Renal cortex interstitium (tissue), 11 donors: ENCODE measurements at regions not wholly inside any gene's neighbourhood (a gene's known extent, or its start where the extent isn't known, plus 50 kb on each side); places are given as distances from the start of the nearest gene placed in this dataset.

Experiments used
- DNase-seq, 11 donors: peaks; one replicate each; pipeline ENCODE4 v3.0.0-alpha.2; 2013; ENCODE audit warnings: low read depth in 9 of 11, low spot score in 4 of 11; ENCODE audit errors: extremely low read depth in 1 of 11

GRCh38 chr12:43069768-43070221 lies 480.2 kb upstream of the PRICKLE1 start:
- DNase-seq: no peak

- DNase-seq: no peak
Observed at GRCh38 chr12:43066471-43066870, 476.9 kb upstream of the PRICKLE1 start.

DNA sequence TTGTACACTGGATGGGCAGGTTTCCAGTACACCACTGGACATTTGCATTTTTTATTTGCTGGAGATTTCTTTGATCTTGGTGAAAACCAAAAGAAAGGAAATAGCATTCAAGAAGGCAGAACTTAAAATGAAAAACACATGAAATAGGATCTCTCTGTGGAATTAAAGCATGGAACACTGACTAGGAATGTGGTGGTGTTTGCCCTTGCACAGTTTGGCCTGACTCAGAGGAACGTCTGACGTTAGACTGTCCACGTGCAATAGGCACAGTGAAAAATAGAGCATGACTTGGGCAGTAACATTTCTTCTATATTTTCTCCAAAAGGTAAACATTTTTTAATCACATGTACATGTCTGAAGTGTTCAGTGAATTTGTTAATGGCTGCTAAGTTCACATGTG lies 474.1 kb upstream of the PRICKLE1 start:
- DNase-seq: no peak

- no peak for DNase-seq
Observed at GRCh38 chr12:43062201-43062895, 472.8 kb upstream of the PRICKLE1 start.

- DNase-seq: no peak
Observed at GRCh38 chr12:43060742-43061141, 471.2 kb upstream of the PRICKLE1 start.

GRCh38 chr12:43058616-43059015 lies 469.1 kb upstream of the PRICKLE1 start:
- no peak for DNase-seq

- no peak for DNase-seq
Observed at GRCh38 chr12:43057566-43057965, 468.0 kb upstream of the PRICKLE1 start.

- DNase-seq: no peak
Observed at GRCh38 chr12:43054085-43054484, 464.5 kb upstream of the PRICKLE1 start.

DNA sequence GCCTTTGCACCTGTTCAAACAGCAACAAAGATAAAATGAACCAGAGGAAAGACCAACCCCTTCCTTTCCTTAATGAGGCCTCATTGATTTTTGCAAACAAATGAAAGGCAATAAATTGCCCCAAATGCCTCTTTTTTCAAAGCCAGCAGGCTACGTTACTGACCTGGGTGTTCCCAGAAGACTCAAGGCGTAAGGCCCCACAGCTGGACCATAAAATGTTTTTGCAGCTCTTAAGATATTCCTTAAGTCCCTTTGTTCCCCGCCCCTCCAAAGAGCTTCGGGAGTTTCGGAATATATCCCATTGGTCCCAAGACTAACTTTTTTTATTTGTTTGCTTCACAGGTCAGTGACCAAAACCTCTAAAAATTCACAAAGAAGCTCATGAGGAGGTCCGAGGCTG lies 462.9 kb upstream of the PRICKLE1 start:
- no peak for DNase-seq

DNA sequence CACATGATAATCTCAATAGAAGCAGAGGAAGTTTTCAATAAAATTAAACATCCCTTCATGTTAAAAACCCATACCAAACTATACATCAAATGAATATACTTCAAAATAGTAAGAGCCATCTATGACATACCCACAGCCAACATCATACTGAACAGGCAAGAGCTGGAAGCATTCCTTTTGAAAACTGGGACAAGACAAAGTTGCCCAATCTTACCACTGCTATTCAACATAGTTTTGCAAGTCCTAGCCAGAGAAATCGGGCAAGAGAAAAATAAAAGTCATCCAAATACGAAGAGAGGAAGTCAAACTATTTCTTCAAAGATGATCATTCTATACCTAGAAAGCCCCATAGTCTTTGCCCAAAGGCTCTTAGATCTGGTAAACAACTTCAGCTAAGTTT lies 454.7 kb upstream of the PRICKLE1 start:
- no peak for DNase-seq

- DNase-seq: no peak
Observed at GRCh38 chr12:43038991-43039390, 449.4 kb upstream of the PRICKLE1 start.

- DNase-seq: no peak
Observed at GRCh38 chr12:43029971-43030370, 440.4 kb upstream of the PRICKLE1 start.

- no peak for DNase-seq
Observed at GRCh38 chr12:43028826-43029225, 439.3 kb upstream of the PRICKLE1 start.

DNA sequence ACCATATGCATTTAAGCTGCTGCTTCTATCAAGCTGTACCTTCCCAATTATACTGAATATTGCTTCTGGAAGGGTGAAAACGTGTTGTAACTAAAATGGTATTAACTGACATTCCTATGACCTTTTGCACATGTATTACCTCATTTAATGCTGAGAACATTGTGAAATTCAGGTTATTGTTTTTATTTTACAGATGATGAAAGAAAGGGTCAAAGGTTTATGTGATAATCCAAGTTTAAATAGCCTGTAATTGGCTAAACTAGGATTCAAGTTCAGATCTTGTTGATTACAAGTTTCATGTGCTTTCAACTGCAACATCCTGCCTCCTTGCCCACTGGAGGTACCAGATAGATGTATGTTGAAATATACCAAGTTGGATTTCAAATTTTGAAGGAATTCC lies 433.3 kb upstream of the PRICKLE1 start:
- DNase-seq: no peak

- no peak for DNase-seq
Observed at GRCh38 chr12:43015090-43015737, 425.7 kb upstream of the PRICKLE1 start.

DNA sequence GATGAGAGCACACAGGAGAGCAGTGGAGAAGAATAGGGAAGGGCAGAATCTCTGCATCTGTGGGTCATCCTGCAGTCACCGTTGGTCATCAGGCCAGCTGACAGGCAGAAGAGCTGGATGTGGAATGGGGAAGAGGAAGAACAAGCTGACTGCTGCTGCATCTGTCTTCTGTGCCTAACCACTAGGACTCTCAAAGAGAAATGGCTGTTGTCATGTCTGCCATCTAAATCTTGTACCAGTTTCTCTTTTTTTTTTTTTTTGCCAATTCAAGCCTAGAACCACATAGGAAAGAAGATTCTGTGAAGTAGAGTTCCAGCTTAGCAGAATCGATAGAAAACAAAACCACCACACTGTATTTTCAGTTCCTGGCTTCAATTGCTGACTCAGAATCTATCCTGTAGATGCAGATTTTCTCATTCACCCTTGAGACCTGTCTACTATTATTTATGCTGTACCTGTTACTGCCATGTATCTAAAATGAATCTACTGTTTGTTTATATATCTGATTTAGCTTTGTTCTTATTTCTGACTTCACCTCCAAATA lies 421.9 kb upstream of the PRICKLE1 start:
- DNase-seq: no peak

GRCh38 chr12:43009846-43010240 lies 420.3 kb upstream of the PRICKLE1 start:
- DNase-seq: no peak

DNA sequence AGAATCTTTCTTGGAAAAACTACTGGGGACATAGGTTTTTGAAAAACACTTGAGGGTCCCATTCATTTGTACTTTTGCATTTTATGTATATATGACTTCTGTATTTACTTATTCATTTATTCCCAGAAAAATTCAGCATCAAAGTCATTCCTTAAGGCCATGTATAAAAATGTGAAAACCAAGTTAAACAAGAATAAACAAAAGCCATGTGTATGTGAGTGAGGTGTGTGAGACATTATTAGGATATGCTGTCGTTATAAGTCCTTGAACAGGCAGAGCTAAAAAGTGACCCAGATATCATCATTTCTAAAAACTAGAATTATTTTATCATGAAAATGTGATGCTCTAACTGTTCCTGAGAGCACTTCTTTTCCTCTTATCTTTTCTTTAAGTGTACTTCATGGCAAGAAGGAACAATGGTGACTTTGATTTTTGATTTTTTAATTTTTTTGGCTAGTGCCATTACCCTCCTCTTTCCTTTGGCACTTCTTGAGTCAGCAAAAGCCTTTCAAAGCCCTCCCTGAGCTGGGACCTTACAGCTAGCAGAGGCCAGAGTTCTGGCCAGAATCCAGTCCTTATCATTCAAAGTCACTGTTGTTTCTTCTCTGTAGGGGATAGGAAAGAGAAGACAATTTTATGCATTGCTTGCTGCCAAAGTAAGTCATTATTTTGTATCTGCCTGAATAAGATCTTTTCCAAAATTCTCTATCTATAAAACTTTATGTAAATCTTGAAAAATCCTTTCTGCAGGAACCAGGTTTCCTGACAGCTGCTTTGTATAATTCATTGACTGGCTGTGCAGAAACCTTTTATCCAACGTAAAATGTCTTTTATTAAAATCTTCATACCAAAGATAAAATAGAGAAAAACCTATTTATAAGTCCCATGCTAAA lies 419.7 kb upstream of the PRICKLE1 start:
- DNase-seq: no peak

DNA sequence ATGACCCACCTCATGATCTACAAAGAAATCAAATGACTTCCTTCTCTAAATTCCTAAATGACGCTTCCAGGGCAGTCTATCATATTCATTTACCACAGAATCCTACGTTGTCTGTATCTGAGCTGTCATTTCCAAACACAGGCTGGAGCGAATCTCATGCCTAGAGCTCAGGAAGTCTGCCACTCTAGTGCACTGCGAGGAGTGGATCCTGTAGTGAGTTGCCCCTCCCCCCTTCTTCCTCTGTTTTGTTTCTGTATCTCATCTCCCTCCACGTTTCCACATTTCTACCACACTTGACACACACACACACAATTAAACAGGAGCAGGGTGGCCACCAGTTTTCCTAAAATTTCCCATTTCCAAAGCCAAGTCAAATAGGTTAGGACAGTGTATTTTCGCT lies 415.4 kb upstream of the PRICKLE1 start:
- no peak for DNase-seq

DNA sequence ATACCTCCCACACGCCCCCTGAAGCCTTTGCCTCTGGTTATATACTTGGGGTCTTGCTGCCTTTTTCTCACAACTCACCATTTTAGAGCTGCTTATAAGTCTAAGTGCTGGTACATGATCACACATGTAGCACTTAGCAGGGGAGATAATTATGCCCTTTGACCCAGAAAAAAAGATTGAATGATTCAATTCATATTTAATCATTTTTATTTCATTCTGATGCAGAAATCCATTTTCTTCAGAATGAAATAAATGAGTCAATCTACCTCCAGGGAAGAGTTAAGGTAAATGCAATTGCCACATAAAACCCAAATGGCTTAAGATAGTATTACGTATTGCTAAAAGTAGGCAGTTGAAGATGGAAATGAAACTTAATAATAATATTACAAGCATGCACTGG lies 414.6 kb upstream of the PRICKLE1 start:
- DNase-seq: no peak
